OCI-LY7 (cell line): ENCODE measurements at regions not wholly inside any gene's neighbourhood (a gene's known extent, or its start where the extent isn't known, plus 50 kb on each side); places are given as distances from the start of the nearest gene placed in this dataset.

Source experiments
- BruUV-seq: library from RNA; stranded (reverse); fragments of 400-500 nt; replicated peaks from 2 replicates; lab custom pipeline; 2021; lab: Mats Ljungman, UMichigan
- CTCF ChIA-PET: fragments of 300-600 bp; sonication (Branson Sonifier 250); formaldehyde crosslinking; loops from one replicate; lab custom pipeline; 2022; ENCODE audit warnings: antibody characterized with exemption; ENCODE audit not compliant: unreplicated experiment; lab: Charles Lee
- POLR2A ChIA-PET: fragments of 300-600 bp; sonication (Branson Sonifier 250); formaldehyde crosslinking; loops from one replicate; lab custom pipeline; 2022; ENCODE audit warnings: antibody characterized with exemption; lab: Charles Lee
- DNase-seq: peaks from one replicate; pipeline ENCODE4 v3.0.0-alpha.2; 2015; ENCODE audit warnings: low spot score
- H2AFZ ChIP-seq: fragments of 200-600 bp; sonication (generic), shearing (Covaris generic); 2 replicates; pipeline ENCODE4 v1.6.1; 2014; ENCODE audit warnings: mild to moderate bottlenecking, antibody characterized with exemption, low read length, moderate library complexity
- H3K27ac ChIP-seq: fragments of 200-600 bp; sonication (generic); 2 replicates; pipeline ENCODE4 v1.5.1; 2014; ENCODE audit warnings: mixed run types, low read depth, mild to moderate bottlenecking, moderate library complexity, low read length, inconsistent platforms; ENCODE audit not compliant: poor library complexity, severe bottlenecking
- H3K36me3 ChIP-seq: fragments of 200-600 bp; sonication (generic); 2 replicates; pipeline ENCODE4 v1.6.1; 2014; ENCODE audit warnings: mild to moderate bottlenecking, antibody characterized with exemption, low read length, moderate library complexity, mixed read lengths; ENCODE audit not compliant: insufficient read depth
- H3K4me1 ChIP-seq: fragments of 200-600 bp; sonication (generic); 2 replicates; pipeline ENCODE4 v1.5.1; 2014; ENCODE audit warnings: mild to moderate bottlenecking, low read length; ENCODE audit not compliant: insufficient read depth, poor library complexity, severe bottlenecking
- H3K4me2 ChIP-seq: fragments of 200-600 bp; sonication (generic); 2 replicates; pipeline ENCODE4 v1.6.1; 2014; ENCODE audit warnings: mild to moderate bottlenecking, low read length
- H3K4me3 ChIP-seq: fragments of 200-600 bp; sonication (generic); 2 replicates; pipeline ENCODE4 v1.5.1; 2014; ENCODE audit warnings: mild to moderate bottlenecking, low read depth, low read length; ENCODE audit not compliant: poor library complexity, severe bottlenecking
- H3K79me2 ChIP-seq: fragments of 200-600 bp; sonication (generic); 2 replicates; pipeline ENCODE4 v1.6.1; 2016; ENCODE audit warnings: low read depth, mild to moderate bottlenecking, low read length, moderate library complexity, mixed read lengths; ENCODE audit not compliant: insufficient read depth
- H3K9me2 ChIP-seq: fragments of 200-600 bp; sonication (generic); 2 replicates; pipeline ENCODE4 v1.6.1; 2016; ENCODE audit warnings: mild to moderate bottlenecking, low read length, mixed read lengths; ENCODE audit not compliant: insufficient read depth
- H3K9me3 ChIP-seq: fragments of 200-600 bp; sonication (generic); 2 replicates; pipeline ENCODE4 v1.6.1; 2014; ENCODE audit warnings: mild to moderate bottlenecking, mixed run types, low read length, mixed read lengths
- H4K20me1 ChIP-seq: fragments of 200-600 bp; sonication (generic); 2 replicates; pipeline ENCODE4 v1.6.1; 2014; ENCODE audit warnings: mild to moderate bottlenecking, antibody characterized with exemption, low read length, moderate library complexity, mixed read lengths; ENCODE audit not compliant: insufficient read depth
- CTCF ChIP-seq: fragments of 200-600 bp; sonication (generic); conservative IDR thresholded peaks from 2 replicates; pipeline ENCODE4 v1.5.1; 2014; ENCODE audit warnings: mild to moderate bottlenecking, antibody characterized with exemption, low read length, moderate library complexity, mixed read lengths
- EZH2phosphoT487 ChIP-seq: fragments of 200-600 bp; sonication (generic); IDR thresholded peaks from 2 replicates; pipeline ENCODE4 v1.6.1; 2018; ENCODE audit warnings: low read depth, borderline replicate concordance, mild to moderate bottlenecking, mixed run types, antibody characterized with exemption, low read length, moderate library complexity, mixed read lengths
- intact Hi-C: fragments of 100-400 bp; cut with micrococcal nuclease; formaldehyde crosslinking; loops from one replicate; pipeline ENCODE4 v1.10.0; 2022; ENCODE audit not compliant: unreplicated experiment

GRCh38 chr13:52975969-52976368, 52.6 kb upstream of the OLFM4 start:
- H3K27ac ChIP-seq = no peak overlapping the region
- H3K4me2 ChIP-seq = no peak overlapping the region
- no peak for DNase-seq
- ChIA-PET POLR2A (no interaction called here), CTCF (no interaction called here)
- H3K9me3 ChIP-seq = no peaks in the 10 kb centered on the region
- H3K36me3 ChIP-seq = no peaks in the 10 kb centered on the region
- intact Hi-C loops = no loop called here
- BruUV-seq = no TSS peak
- H2AFZ ChIP-seq = no peak overlapping the region
- no peaks in the 10 kb centered on the region for H3K4me1 ChIP-seq
- H3K9me2 ChIP-seq = no peaks in the 10 kb centered on the region
- no peaks in the 10 kb centered on the region for H4K20me1 ChIP-seq
- TF ChIP-seq CTCF (no peak), EZH2phosphoT487 (no peak)
- no peak overlapping the region for H3K4me3 ChIP-seq
- H3K79me2 ChIP-seq = no peaks in the 10 kb centered on the region

- no peaks in the 10 kb centered on the region for H3K36me3 ChIP-seq
- TF ChIP-seq CTCF = no peak
- TF ChIP-seq EZH2phosphoT487 = no peak
- no peak overlapping the region for H3K27ac ChIP-seq
- no peaks in the 10 kb centered on the region for H4K20me1 ChIP-seq
- H2AFZ ChIP-seq = no peak overlapping the region
- DNase-seq = no peak
- no peaks in the 10 kb centered on the region for H3K4me1 ChIP-seq
- H3K4me3 ChIP-seq = no peak overlapping the region
- H3K79me2 ChIP-seq = no peaks in the 10 kb centered on the region
- no peak overlapping the region for H3K4me2 ChIP-seq
- CTCF ChIA-PET = interaction anchor here (0.9 kb wide), 1 partner anchor 62 kb away, joined by 3 read pairs; no protein-coding TSS in a partner anchor
- H3K9me3 ChIP-seq = no peaks in the 10 kb centered on the region
- BruUV-seq = no TSS peak
- POLR2A ChIA-PET = no interaction called here
- H3K9me2 ChIP-seq = no peaks in the 10 kb centered on the region
- intact Hi-C loops = no loop called here
Measured at GRCh38 chr13:52975161-52975560, 53.5 kb upstream of the OLFM4 start.

- Histone ChIP-seq H3K4me3 (no peak overlapping the region), H3K27ac (no peak overlapping the region), H3K9me3 (no peaks in the 10 kb centered on the region), H3K79me2 (no peaks in the 10 kb centered on the region), H4K20me1 (no peaks in the 10 kb centered on the region), H3K36me3 (no peaks in the 10 kb centered on the region), H3K9me2 (no peaks in the 10 kb centered on the region), H3K4me2 (no peak overlapping the region), H2AFZ (no peak overlapping the region), H3K4me1 (no peaks in the 10 kb centered on the region)
- ChIA-PET CTCF (interaction anchor here (0.9 kb wide), 1 partner anchor 62 kb away, joined by 3 read pairs; no protein-coding TSS in a partner anchor), POLR2A (no interaction called here)
- intact Hi-C loops = no loop called here
- no peak for TF ChIP-seq EZH2phosphoT487
- TF ChIP-seq CTCF = no peak
- DNase-seq = no peak
- BruUV-seq = no TSS peak
Measured at GRCh38 chr13:52974711-52975110, 53.9 kb upstream of the OLFM4 start.
